Ovary (tissue), 7 donors: ENCODE measurements at regions not wholly inside any gene's neighbourhood (a gene's known extent, or its start where the extent isn't known, plus 50 kb on each side); places are given as distances from the start of the nearest gene placed in this dataset.

Source experiments
- DNase-seq, 5 donors: peaks; one replicate each; pipeline ENCODE4 v3.0.0-alpha.2; 2019 to 2020
- H3K27ac ChIP-seq, 2 donors: fragments of 200-600 bp; one replicate each; pipeline versions ENCODE4 v1.5.1 to v1.8.0; 2019 to 2022
- H3K27me3 ChIP-seq: fragments of 200-600 bp; one replicate; pipeline ENCODE4 v1.8.0; 2022
- H3K36me3 ChIP-seq: fragments of 200-600 bp; sonication (generic); one replicate; pipeline ENCODE4 v1.5.1; 2019
- H3K4me1 ChIP-seq: one replicate; pipeline ENCODE4 v1.8.1; 2013; ENCODE audit warnings: mild to moderate bottlenecking, moderate library complexity; ENCODE audit not compliant: insufficient read depth
- H3K4me3 ChIP-seq: fragments of 200-600 bp; sonication (generic); one replicate; pipeline ENCODE4 v1.5.1; 2017
- H3K9me3 ChIP-seq, 2 donors: fragments of 200-600 bp in 1 of 2; sonication (generic) in 1 of 2; one replicate each; pipeline versions ENCODE4 v1.5.1 to v1.8.1; 2013 to 2019; ENCODE audit warnings: mild to moderate bottlenecking in 1 of 2, moderate library complexity in 1 of 2
- CTCF ChIP-seq, 3 donors: fragments of 450-650 bp in 2 of 3; fragments of 200-600 bp in 1 of 3; IDR thresholded peaks; one replicate each; pipeline versions ENCODE4 v1.5.1 to v1.8.0; 2016 to 2022; ENCODE audit warnings: antibody characterized with exemption in 3 of 3, mild to moderate bottlenecking in 1 of 3
- EP300 ChIP-seq: sonication (generic); formaldehyde crosslinking; IDR thresholded peaks from one replicate; pipeline ENCODE4 v1.6.1; 2017; ENCODE audit warnings: antibody characterized with exemption
- POLR2A ChIP-seq: fragments of 450-650 bp; IDR thresholded peaks from one replicate; pipeline ENCODE4 v1.6.1; 2017; ENCODE audit warnings: antibody characterized with exemption, mild to moderate bottlenecking, moderate library complexity
- WGBS, 3 donors: extraction: QIAGEN DNeasy Blood & Tissue Kit in 1 of 3; methylation state at CpG; one replicate each; pipeline versions ENCODE4 v1.1.5 to v1.1.7; 2013 to 2017; 5-methylcytosine and 5-hydroxymethylcytosine counted together
- intact Hi-C, 4 donors: fragments of 100-400 bp; cut with DNase I; formaldehyde crosslinking; loops; one replicate each; pipeline versions ENCODE4 v1.11.0 to v1.15.1; 2022 to 2023
- donor health status: DM: no; HTN: no; CAD: no; lungs with moderate emphysema.
- donor health status: DM: no; HTN: no; CAD: no.
- donor health status: Bipolar disorder and iron deficiency.
- donor health status: DM: no; HTN: no; CAD: no.
- donor health status: DM: yes; HTN: yes; CAD: no.

GRCh38 chr3:61444782-61445181, 116.6 kb upstream of the PTPRG start:
- Histone ChIP-seq H3K4me3 (no peak overlapping the region), H3K27ac (no peak overlapping the region), H3K4me1 (peaks cover 1% of the 10 kb centered on the region), H3K9me3 (no peaks in the 10 kb centered on the region), H3K36me3 (no peaks in the 10 kb centered on the region), H3K27me3 (no peaks in the 10 kb centered on the region)
- intact Hi-C loops = no loop called here
- no peak for TF ChIP-seq POLR2A
- no peak for TF ChIP-seq CTCF (IDR thresholded peaks at IDR 0.05)
- no peak for TF ChIP-seq EP300
- 97 to 100% (median 98%) methylated on average over 1 of the region's 1 CpG for WGBS, 3 donors
- DNase-seq = no peak

- TF ChIP-seq EP300 (no peak), CTCF (IDR thresholded peaks at IDR 0.05) (no peak), POLR2A (no peak)
- no peak for DNase-seq
- Histone ChIP-seq H3K4me1 (peaks cover 1% of the 10 kb centered on the region), H3K36me3 (no peaks in the 10 kb centered on the region), H3K27me3 (no peaks in the 10 kb centered on the region), H3K27ac (no peak overlapping the region), H3K4me3 (no peak overlapping the region), H3K9me3 (no peaks in the 10 kb centered on the region)
- WGBS, 3 donors = 90 to 96% (median 93%) methylated on average over 7 of the region's 7 CpGs
- intact Hi-C loops = no loop called here
Measured at GRCh38 chr3:61445924-61446323, 115.4 kb upstream of the PTPRG start.

- TF ChIP-seq POLR2A (no peak), EP300 (no peak), CTCF (IDR thresholded peaks at IDR 0.05) (no peak)
- Histone ChIP-seq H3K27ac (no peak overlapping the region), H3K4me3 (no peak overlapping the region), H3K9me3 (no peaks in the 10 kb centered on the region), H3K4me1 (peaks cover 1% of the 10 kb centered on the region), H3K36me3 (no peaks in the 10 kb centered on the region), H3K27me3 (no peaks in the 10 kb centered on the region)
- no peak for DNase-seq
- intact Hi-C loops = no loop called here
Measured at GRCh38 chr3:61446341-61446740, 115.0 kb upstream of the PTPRG start.

GRCh38 chr3:61448378-61448777, 113.0 kb upstream of the PTPRG start:
- no peaks in the 10 kb centered on the region for H3K9me3 ChIP-seq
- no peak for DNase-seq
- H3K4me3 ChIP-seq = no peak overlapping the region
- H3K27ac ChIP-seq = no peak overlapping the region
- intact Hi-C loops = no loop called here
- H3K27me3 ChIP-seq = no peaks in the 10 kb centered on the region
- no peak for TF ChIP-seq POLR2A
- no peak for TF ChIP-seq CTCF (IDR thresholded peaks at IDR 0.05)
- no peak for TF ChIP-seq EP300
- H3K36me3 ChIP-seq = no peaks in the 10 kb centered on the region
- H3K4me1 ChIP-seq = peaks cover 1% of the 10 kb centered on the region
- 70 to 77% (median 73%) methylated on average over 2 of the region's 2 CpGs for WGBS, 3 donors
